GM21390 (cell line): ENCODE measurements at regions not wholly inside any gene's neighbourhood (a gene's known extent, or its start where the extent isn't known, plus 50 kb on each side); places are given as distances from the start of the nearest gene placed in this dataset.
"Not testable (repeated sequence)": the region's sequence is repeated elsewhere in the genome, so short reads cannot be mapped to it uniquely, and the experiment has no call there.

Source experiments
- ATAC-seq: cut with Tn5 transposase; IDR thresholded peaks from one replicate; pipeline ENCODE4 v1.9.1; 2021; ENCODE audit not compliant: unreplicated experiment

DNA sequence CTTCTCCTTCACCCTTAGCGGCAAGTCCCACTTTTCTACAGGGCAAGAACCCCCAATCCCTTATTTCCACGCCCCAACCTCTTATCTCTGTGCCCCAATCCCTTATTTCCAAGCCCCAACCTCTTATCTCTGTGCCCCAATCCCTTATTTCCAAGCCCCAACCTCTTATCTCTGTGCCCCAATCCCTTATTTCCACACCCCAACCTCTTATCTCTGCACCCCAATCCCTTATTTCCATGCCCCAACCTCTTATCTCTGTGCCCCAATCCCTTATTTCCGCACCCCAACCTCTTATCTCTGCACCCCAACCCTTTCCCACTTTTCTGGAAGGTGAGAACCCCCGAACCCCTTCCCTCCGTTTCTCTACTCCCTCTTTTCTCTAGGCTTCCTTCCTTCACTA, 116.1 kb upstream of the GJE1 start:
- ATAC-seq = not testable (repeated sequence)

DNA sequence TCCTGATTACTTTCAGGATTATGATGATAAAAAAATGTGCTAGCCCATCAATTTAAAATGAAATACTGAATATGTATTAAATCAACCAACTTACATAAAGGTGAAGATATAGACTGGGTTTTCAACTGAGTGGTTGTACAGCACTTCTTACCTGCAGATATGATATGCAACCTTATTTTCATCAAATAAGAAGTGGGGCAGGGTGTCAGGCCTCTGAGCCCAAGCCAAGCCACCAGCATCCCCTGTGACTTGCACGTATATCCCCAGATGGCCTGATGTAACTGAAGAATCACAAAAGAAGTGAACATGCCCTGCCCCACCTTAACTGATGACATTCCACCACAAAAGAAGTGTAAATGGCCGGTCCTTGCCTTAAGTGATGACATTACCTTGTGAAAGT, 117.3 kb upstream of the GJE1 start:
- not testable (repeated sequence) for ATAC-seq

DNA sequence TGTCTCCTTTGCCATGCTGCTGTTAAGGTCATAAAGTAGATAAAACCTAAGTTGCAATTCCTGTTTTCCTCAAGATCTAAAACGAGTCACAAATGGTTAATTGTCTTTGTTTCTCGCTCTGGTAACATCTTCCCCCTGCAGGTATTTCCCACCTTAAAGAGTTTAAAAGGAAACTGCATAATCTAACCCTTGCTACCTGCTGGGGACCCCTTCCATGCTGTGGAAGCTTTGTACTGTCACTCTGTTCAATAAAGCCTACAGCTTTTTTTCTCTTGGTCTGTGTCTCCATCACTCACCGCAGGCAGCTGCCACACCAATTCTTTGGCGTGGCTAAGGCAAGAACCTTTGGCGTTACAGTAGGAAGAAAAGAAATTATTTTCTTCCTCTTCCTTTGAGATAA, 117.7 kb upstream of the GJE1 start:
- ATAC-seq = no peak

DNA sequence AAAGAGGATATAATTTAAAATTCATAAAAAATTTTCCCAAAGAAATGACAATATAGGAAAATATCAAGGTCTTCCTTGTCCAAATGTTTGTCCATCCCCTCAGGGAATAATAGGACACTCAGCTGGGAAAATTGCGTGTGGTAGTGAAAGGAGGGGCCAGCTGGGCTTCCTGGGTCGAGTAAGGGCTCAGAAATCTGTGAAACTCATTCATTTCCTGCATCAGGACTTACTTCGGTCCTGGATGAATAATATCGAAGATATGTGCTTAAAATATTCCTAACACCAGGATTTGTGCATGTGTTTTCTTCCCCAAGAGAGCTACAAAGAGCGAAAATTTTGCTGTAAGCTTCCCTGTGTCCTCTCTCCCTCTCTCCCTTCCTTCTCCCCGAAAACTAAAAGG, 118.2 kb upstream of the GJE1 start:
- no peak for ATAC-seq

DNA sequence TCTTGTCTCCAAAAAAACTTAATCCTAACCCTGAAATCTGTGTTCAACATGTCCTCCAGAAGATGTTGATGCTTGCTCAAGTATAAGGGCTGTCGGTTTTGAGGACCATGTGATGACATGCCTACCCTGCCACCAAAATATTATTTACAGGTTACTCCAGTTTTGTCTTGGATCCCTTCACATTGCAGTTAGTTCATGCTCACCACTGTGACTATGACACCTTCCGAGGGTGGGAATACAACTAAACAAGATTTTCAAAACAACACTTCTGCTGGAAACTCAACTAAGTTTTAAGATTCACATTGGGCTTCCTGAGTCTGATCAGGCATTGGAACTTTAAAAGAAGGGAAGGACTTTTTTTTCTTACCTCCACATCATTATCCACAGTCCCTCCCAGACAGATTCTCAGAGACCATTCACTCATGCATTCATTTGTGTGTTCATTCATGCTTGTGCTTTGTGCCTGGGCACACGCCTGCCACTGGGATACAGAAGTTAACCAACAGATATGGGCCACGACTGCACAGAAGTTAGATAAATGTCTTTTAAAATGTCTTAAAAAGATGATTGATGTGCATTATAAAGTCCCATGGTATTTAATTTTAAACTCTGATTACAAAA, 118.7 kb upstream of the GJE1 start:
- ATAC-seq = no peak

DNA sequence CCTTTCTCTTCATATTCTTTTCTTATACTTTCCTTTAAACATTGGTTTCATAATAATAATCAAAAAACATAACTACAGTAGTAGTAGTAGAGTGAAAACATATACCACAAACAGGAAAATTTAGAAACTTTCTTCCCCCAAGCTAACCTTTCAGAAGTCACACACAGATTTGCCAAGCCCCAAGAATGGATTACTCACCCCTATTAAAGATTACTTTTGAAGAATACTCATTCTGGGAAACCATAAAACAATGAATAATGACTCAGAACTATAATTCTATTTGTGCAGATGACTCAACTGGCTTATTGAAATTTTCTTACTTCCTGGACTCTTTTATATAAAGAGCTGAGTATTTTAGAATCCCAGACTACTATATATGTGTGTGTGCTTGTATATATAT, 119.4 kb upstream of the GJE1 start:
- peak; percentile 89 for ATAC-seq

DNA sequence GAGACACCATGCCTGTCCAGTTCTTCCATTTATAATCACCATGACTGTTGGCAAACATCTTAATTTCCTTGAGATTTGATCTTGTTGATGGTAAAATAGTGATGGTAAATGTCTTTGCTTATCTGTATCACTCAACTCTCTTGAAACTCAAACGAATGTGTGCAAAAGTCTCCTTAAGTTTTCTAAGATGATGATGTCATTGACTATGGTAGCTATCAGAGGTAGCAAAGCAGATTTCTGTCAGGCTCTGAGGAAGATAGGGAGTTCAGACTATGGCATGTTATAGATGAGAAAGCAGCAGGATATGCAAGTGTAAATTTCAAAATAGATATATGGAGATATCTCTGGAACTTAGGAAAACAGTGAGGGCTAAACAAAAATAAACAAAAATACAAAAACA, 121.0 kb upstream of the GJE1 start:
- no peak for ATAC-seq

DNA sequence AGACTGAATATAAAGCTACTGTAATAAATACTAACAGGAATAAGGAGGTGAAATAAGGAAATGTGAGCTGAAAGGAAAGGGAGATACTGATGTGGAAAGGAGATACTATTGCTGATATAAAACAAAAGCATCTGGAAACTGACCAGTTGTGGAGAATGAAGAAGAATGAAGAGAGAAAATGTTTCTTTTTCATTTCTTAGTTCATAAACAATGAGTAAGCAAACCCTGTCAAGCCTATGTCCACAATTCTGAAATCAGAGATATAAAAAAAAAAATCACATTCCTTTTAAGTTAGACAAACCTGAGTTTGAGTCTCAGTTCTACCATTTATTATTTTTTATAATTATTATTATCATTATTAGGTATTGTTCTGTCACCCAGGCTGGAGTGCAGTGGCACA, 121.6 kb upstream of the GJE1 start:
- no peak for ATAC-seq

DNA sequence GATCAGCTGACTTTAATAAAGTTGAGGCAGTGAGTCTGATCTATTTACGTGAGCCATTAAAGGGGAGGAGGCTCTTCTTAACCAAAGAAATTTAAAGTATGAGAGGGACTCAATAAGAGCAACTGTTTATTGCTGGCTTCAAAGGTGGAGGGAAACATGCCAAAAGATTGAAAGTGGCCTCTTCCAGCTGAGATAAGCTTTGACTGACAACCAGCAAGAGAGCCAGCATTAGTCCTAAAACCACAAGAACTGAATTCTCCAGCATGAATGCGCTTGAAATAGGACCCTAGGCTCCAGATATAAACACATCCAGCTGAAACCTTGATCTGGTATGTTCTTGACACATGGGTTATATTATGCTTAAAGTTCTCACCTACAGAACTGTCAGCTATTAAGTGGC, 123.1 kb upstream of the GJE1 start:
- ATAC-seq = no peak

DNA sequence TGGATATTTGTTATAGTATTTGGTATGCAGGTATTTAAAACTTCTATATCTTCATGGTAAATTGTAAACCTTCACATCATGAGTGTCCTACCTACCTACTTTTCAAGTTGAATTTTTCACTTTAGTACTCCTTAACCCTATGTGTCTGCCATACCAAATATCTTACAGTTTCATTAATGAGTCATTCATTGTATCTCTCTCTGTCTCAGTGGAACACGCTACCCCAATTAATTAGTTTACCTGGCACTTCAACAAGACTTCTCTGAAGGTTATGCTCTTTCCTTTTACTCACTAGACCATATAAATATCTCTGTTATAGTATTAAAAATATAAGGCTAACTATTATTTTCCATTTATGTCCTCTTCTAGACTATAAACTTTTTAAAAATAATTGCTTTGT, 123.9 kb upstream of the GJE1 start:
- no peak for ATAC-seq

DNA sequence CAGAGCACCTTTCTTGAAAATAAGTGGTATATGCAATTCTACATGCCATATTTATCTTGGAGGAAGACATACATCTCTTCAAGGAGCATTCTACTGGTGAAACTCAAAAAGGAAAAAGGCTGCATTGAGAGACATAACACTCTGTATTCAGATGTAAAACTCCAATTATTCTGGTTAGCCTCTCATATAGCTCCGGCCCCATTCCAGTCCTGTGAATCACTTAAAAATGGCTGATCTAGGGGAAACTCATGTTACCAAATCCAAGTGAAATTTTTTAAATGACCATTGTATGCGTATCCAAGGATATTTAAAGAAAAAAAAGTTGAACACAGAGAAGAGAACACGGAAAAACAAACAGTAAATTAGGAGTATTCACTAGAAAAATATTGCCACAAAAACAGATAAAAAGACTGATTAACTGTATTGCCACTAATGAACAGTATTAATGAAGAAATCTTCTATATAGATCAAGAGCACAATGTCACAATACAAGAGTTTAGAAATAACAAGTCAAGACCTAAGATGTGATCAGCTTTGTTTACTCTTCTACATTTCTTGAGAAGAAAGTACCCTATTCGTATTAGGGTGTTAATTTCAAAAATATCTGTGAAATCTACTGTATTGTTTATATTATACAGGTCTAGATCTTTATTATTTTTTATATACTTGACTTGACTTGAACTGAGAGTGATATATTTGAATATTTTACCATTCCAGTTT, 124.5 kb upstream of the GJE1 start:
- no peak for ATAC-seq

DNA sequence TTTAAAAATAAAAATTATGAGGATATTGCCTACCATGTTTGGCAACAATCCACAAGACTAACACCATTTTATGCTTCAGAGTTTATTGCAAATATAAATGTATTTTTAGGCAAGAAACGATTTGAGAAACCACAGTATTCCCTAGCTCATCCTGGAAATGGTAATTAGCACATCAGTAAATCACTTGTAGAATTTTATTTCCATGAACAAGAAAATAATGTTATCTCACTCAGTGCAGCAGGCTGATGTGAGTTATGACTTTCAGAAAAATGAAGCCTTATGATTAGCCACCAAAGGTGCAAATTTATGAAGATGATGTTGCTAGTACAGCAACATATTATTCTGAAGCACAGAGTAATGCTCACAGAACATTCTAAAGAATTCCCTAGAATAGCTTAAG, 127.7 kb upstream of the GJE1 start:
- ATAC-seq = no peak

DNA sequence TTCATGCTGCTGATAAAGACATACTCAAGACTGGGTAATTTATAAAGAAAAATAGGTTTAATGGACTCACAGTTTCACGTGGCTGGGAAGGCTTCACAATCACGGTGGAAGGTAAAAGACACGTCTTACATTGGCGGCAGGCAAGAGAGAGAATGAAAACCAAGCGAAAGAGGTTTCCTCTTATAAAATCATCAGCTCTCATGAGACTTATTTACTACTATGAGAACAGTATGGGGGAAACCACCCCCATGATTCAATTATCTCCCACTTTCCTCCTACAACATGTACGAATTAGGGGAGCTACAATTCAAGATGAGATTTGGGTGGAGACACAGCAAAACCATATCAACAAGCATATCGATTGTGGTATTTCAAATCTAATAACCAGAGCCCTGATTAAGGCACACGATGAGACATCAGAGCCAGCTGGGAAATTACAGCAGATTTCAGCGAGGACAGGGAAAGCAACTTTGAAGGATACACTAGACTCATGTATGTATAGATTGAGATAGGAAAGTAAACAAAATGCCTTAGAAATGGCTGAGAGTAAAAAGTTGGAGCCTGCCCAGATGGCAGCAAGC, 129.8 kb upstream of the GJE1 start:
- no peak for ATAC-seq

DNA sequence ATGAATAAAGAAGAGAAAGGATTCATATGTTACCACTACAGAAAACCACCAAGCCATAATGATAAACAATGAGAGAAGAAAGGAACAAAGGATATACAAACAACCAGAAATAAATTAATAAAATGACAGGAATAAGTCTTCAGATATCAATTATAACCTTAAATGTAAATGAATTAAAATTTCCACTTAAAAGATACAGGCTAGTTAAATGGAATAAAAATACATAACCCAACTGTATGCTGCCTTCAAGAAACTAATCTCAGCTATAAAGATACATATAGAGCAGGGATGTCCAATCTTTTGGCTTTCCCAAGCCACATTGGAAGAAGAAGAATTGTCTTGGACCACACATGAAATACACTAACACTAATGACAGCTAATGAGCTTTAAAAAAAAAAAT, 135.9 kb upstream of the GJE1 start:
- no peak for ATAC-seq

DNA sequence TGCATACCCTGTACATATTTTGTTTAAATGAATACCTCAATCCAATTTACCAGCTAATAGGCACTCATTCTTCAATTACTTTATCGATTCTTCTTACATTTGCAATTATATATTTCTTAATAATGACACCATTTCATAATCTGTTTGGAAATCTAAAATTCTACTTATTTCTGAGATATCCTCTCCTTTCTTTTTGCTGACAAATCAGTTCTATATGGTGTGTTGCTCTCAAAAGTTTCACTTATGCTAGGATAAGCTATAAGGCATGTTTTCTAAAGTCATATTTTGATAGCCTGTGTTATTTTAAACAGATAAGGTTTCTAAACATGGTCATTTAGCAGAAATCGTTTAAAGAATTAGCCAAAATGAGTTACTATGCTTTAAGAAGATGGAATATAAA, 140.6 kb upstream of the GJE1 start:
- ATAC-seq = no peak

DNA sequence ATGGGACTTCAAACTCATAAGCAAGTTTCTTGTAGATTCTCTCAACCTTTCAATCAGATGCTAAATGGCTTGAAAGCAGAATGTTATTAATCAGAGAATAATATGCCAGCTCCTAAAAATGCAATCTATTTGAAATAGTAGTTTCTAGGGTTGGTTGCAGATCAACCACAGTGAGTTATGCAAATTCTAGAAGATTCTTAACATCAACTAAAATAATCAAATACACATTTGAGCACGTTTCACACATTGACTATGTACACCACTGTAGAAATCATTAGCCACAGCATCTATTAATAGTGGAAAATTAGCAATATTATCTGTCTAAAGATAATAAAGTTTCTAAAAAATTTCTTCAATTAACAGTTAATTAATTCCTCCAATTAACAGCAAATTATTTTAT, 141.9 kb upstream of the GJE1 start:
- ATAC-seq = no peak

DNA sequence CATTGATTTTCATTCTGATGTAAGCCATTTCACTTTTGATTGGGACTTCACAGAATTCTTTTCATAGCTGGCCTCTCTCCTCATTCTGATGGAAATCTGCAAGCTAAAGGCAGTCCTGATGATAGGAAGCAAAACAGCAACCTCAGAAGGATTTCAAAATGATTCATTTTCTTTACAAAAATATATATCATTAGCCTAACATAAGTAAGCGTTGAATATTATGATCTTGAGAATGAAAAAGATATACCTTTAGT, 143.1 kb upstream of the GJE1 start:
- no peak for ATAC-seq

DNA sequence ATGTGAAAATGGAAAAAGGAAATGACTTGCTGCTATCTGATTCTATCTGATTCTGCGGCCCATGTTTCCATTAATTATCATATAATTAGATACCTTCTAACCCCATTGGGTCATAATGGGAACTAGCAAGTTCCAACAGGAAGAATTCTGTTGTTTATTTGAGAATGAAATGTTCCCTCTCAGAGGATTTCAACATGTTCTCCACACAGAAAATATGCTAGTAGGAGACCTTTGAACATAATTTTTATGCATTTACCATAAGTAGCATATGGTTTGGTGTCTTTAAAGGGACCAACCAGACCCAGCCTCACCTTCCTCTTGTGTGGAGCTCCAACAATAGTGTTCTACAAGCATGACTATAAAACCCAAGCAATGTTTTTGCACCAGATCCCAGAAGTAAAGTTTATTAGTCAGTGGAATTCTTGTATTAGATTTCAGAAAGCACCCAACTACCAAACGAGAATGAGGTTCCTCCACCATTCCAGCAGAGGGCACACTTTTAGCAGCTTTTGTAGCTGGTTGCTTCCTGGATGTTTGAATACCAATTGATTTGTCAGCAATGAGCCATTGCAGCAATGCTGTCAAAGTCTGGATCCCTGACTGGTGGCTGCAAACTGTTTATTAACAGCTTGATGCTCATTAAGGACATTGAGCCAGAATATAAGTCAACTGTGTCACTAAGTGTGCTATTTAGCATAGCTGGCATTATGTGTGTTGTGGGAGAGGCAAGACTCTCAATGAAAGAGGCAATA, 143.6 kb upstream of the GJE1 start:
- peak; percentile 91 for ATAC-seq

DNA sequence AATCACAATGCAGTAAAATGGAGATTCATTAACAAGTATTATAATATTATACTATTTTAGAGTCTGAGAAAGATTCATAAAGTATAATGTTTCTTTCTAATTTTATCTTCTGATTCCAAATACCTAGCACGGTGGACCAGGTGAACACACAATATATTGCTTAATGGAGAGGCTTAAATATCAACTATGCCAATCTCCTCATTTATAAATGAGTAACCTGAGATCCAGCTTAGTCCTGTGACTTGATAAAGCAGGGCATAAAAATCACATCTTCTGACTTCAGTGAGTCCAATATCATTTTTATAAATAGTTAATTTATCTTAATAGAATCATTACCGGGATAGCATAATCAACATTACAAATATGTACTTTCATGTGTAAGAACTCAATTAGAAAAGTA, 144.4 kb upstream of the GJE1 start:
- ATAC-seq = no peak

DNA sequence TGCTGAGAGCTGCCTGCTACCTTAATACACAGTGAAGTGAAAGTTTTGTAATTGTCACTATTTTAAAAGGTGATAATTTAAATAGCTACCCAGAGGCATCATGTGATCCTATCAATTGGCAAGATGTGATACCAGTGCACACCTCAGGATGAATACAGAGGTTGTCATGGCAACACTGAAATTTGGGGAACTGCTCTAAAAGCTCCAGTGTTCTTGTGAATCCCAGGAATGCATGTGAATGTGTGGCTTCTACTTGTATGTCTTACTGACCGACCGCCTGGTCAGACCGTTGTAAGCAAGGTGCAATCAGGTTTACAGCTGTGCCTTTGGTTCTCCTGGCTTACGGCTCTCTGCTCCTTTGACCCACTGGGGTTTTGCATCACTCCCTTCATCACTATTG, 146.3 kb upstream of the GJE1 start:
- no peak for ATAC-seq

DNA sequence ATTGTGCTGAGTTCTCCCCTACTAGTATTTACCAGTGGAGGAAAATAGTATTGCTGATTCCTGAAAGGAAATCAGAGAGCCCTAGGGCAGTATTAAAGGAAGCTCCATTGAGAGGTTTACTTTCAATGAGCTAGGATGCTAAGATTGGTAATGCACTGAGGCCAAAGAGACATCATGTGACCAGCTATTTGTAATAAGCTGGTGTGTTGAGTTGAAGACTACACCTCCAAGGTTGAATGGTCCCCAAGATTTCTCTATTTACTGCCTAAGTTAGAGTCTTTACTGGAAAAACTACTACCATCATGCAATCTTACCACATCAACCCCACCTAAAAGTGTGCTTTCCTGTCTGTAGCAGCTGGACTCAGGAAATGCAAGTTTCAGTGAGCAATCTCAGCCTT, 151.5 kb upstream of the GJE1 start:
- no peak for ATAC-seq

DNA sequence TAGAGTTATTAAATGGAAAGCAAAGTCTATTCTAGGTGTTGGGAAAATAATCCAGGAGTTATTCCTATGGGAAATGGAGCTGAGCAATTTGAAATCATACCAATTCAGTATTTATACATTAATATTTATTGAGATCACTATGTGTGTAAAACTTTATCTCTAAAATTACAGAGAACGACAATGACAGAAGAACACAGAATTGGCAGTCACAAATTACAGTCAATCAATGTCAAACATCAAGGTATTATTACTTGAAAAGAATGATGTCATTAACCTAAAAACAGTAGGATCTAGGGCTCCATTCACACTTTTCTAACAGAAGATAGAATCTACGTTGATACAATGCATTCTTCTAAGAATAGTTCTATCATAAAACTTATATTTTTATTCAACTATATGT, 154.9 kb upstream of the GJE1 start:
- no peak for ATAC-seq
